GM18861 (cell line): ENCODE measurements at regions not wholly inside any gene's neighbourhood (a gene's known extent, or its start where the extent isn't known, plus 50 kb on each side); places are given as distances from the start of the nearest gene placed in this dataset.
A peak's percentile ranks its signal among the peaks of the same experiment; 100 is the strongest.

Experiments
- ATAC-seq: cut with Tn5 transposase; IDR thresholded peaks from one replicate; pipeline ENCODE4 v1.9.1; 2021; ENCODE audit not compliant: unreplicated experiment

GRCh38 chr14:34246206-34246605 lies 215.8 kb downstream of the SPTSSA start:
- ATAC-seq = no peak

- no peak for ATAC-seq
Observed at GRCh38 chr14:34243401-34243800, 218.6 kb downstream of the SPTSSA start.

GRCh38 chr14:34243001-34243400 lies 219.0 kb downstream of the SPTSSA start:
- no peak for ATAC-seq

GRCh38 chr14:34241185-34241711 lies 220.8 kb downstream of the SPTSSA start:
- ATAC-seq = no peak

GRCh38 chr14:34238610-34239009 lies 223.4 kb downstream of the SPTSSA start:
- ATAC-seq = no peak

GRCh38 chr14:34237677-34238076 lies 224.4 kb downstream of the SPTSSA start:
- no peak for ATAC-seq

GRCh38 chr14:34237081-34237480 lies 225.0 kb downstream of the SPTSSA start:
- ATAC-seq = no peak

GRCh38 chr14:34235643-34236300 lies 226.3 kb downstream of the SPTSSA start:
- no peak for ATAC-seq

- ATAC-seq = no peak
Observed at GRCh38 chr14:34234258-34234657, 227.8 kb downstream of the SPTSSA start.

GRCh38 chr14:34233619-34234018 lies 228.4 kb downstream of the SPTSSA start:
- no peak for ATAC-seq

- no peak for ATAC-seq
Observed at GRCh38 chr14:34232790-34233189, 229.2 kb downstream of the SPTSSA start.

GRCh38 chr14:34231626-34232025 lies 230.4 kb downstream of the SPTSSA start:
- no peak for ATAC-seq

GRCh38 chr14:34229140-34229539 lies 232.9 kb downstream of the SPTSSA start:
- no peak for ATAC-seq

- no peak for ATAC-seq
Observed at GRCh38 chr14:34228650-34228976, 233.4 kb downstream of the SPTSSA start.

- peak; percentile 93 for ATAC-seq
Observed at GRCh38 chr14:34227834-34228649, 234.0 kb downstream of the SPTSSA start.

GRCh38 chr14:34224221-34224620 lies 237.8 kb downstream of the SPTSSA start:
- no peak for ATAC-seq

GRCh38 chr14:34223373-34224148 lies 238.5 kb downstream of the SPTSSA start:
- ATAC-seq = no peak

- ATAC-seq = no peak
Observed at GRCh38 chr14:34222867-34223266, 239.2 kb downstream of the SPTSSA start.

- no peak for ATAC-seq
Observed at GRCh38 chr14:34222122-34222521, 239.9 kb downstream of the SPTSSA start.

- ATAC-seq = peak; percentile 68
Observed at GRCh38 chr14:34220921-34221320, 241.1 kb downstream of the SPTSSA start.

GRCh38 chr14:34220378-34220706 lies 241.7 kb downstream of the SPTSSA start:
- no peak for ATAC-seq
